GM18507 (cell line): ENCODE measurements at regions not wholly inside any gene's neighbourhood (a gene's known extent, or its start where the extent isn't known, plus 50 kb on each side); places are given as distances from the start of the nearest gene placed in this dataset.
"Not testable (repeated sequence)": the region's sequence is repeated elsewhere in the genome, so short reads cannot be mapped to it uniquely, and the experiment has no call there.

Experiments
- DNase-seq: peaks from one replicate; pipeline ENCODE4 v3.0.0; 2011; ENCODE audit warnings: low read depth; ENCODE audit not compliant: insufficient read length; ENCODE audit errors: extremely low spot score
- FAIRE-seq: peaks from 2 replicates; lab custom pipeline; 2011; peaks lifted over from hg19 to GRCh38; lab: Jason Lieb, UNC

DNA sequence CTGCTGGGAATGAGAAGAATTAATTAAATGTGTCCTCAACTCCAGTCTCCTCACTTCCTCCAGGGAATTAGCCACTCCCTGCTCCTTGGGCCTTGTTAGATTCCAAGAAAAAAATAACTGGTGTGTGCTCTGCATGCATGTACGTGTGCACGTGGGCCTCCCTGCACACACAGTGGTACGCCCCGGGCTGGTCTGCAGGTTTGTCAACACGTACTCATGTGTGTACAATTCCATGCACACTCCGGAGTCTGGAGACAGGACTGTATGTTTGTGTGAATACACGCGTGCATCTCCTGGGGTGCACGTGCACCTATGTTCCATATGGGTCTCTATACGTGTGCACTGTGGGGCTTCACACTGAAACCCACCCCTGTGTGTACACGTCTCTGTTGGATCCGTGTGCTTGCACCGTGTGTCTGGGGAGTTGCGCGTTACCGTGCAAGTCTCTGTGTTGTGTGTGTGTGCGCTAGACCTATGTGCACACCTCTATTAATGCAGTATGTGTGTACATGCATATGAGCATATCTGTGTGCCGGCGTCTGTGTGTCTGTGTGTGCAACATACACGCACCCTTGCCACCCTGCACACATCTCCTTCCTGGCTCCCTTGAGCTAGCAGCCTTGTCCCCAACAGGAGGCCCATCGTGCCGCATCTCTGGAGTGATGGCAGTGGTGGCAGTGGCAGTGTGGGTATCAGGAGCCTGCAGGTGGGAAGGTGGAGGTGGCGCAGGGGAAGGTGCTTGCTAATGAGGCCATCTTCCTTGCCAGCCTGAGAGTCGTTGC is 210.1 kb downstream of the TBC1D2B start:
- FAIRE-seq = no peak
- no peak for DNase-seq

GRCh38 chr15:77866596-77867125 is 210.8 kb downstream of the TBC1D2B start:
- no peak for FAIRE-seq

GRCh38 chr15:77866186-77866585 is 211.3 kb downstream of the TBC1D2B start:
- DNase-seq = no peak
- FAIRE-seq = no peak

More at GRCh38 chr15:77866596-77867125, 210.8 kb downstream of the TBC1D2B start:
- DNase-seq = no peak

GRCh38 chr15:77865701-77866100 is 211.8 kb downstream of the TBC1D2B start:
- DNase-seq = no peak
- FAIRE-seq = no peak

- no peak for FAIRE-seq
These were observed 212.4 kb downstream of the TBC1D2B start for GRCh38 chr15:77865106-77865610.

DNA sequence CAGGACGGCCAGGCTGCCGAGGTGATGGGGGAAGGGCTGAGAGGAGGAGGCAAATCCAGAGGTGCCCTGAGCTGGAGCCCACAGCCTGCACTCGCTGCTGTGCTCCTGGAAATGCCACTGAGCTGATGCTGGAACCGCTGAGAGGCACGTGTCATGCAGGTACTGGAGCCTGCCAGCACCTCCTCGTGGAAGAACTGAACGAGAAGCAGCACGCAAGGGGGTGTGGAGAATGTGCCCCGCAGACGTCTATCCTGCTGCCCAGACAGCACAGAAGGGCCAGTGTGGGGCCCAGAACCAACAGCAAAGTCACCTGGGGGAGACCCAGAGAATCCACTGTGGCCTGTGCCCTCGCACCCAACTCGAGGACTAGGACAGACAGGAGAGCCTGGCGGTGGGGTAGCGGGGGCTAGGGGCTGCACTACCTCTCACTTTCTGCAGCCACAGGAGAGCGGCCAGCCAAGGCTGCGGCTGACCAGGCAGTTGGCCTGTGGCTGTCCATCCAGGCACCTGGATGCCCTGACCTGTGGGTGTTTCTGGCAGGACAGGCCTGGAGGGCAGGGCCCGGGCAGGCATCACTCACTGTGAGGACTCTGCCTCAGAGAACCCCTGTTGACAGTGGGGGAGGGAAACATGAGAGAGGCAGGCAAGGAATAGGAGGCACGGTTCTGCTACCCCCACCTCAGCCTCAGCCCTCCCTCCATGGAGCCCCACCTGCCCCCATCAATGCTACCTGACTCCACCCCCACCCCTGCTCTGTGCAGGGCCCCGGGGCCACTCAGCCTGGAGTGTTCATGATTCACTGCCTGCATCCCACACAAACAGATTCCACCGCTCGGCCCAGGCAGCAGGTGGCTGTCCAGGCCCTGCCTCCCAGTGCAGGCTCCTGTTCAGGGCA is 213.1 kb downstream of the TBC1D2B start:
- no peak for DNase-seq
- FAIRE-seq = no peak

More at GRCh38 chr15:77865106-77865610, 212.4 kb downstream of the TBC1D2B start:
- DNase-seq = no peak

- no peak for DNase-seq
- no peak for FAIRE-seq
These were observed 213.9 kb downstream of the TBC1D2B start for GRCh38 chr15:77863491-77864105.

DNA sequence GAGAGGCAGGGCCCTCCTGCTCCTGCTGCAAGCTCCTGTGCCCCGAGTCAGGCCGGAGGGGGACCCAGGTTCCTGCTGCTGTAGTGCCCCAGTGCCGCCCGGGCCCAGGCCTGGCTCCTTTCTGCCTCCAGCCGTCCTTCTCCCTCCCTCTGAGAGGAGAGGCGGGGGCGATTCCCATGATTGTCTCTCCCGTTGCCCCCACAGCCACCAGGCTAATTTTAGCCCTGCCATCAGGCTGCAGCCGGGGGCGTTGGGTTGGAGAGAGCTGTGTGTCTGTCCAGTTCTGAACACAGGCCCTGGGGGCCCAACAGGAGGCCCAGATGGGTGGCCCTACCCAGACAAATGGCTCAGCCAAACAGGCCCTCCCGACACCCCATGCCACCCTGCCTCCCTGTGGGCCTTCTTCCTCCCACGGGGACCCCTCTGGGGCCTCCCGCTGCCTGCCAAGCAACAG is 214.8 kb downstream of the TBC1D2B start:
- DNase-seq = no peak
- no peak for FAIRE-seq

GRCh38 chr15:77861997-77862635 is 215.4 kb downstream of the TBC1D2B start:
- FAIRE-seq, DNase-seq: not testable (repeated sequence)

DNA sequence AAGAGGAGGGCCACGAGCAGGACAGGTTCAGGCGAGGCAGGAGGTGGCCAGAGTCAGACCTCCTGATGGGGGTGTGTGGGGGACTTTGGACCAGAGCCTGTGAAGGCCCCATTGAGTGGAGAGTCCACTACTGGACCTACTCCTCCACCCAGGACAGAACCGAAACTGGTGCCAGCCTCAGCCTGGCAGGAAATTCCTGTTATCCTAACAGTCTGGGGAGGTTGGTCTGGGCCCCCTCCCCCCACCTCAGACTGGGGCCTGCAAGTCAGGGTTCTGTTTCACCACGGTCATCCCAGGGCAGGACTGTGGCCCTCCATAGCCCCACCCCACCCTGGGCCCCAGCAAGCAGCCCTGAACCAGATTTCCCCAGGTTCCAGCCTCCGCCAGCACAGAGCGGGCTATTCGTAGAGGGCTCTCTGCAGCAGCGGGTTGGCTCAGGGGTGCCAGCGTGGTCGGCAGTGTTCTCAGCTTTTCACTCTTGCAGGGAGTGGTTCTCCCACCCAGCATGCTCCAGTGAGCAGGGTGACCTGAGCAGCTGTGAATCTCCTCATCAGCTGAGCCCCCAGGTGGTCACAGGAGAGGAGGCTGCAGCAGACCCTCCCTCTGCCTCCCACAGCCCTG is 217.3 kb downstream of the TBC1D2B start:
- FAIRE-seq = no peak

GRCh38 chr15:77859491-77860060 is 217.9 kb downstream of the TBC1D2B start:
- DNase-seq (no peak), FAIRE-seq (no peak)

More for the DNA sequence above, 217.3 kb downstream of the TBC1D2B start:
- DNase-seq = no peak

DNA sequence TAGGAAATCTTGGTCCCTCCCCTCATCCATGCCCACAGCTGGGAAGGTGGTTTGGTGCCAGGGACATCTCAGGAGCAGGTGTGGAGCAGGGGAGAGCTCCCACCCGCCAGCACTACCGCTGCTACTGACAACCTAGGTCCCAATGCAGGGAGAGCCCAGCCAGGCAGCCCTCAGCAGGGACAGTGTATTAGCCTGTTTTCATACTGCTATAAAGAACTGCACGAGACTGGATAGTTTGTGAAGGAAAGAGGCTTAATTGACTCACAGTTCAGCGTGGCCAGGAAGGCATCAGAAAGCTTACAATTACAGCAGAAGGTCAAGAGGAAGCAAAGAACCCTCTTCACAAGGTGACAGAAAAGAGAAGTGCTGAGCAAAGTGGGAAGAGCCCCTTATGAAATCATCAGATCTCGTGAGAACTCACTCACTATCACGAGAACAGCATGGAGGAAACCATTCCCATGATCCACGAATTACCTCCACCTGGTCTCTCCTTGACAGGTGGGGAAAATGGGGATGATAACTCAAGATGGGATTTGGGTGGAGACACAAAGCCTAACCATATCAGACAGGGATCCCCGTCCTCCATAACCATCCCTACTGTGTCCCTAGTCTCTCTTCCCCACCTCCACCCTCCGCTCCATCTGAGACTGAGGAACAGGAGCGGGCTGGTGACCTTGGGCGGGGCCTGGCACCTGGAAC is 218.6 kb downstream of the TBC1D2B start:
- FAIRE-seq (peak; percentile 18), DNase-seq (no peak)

GRCh38 chr15:77857419-77857818 is 220.1 kb downstream of the TBC1D2B start:
- FAIRE-seq = no peak
- no peak for DNase-seq

DNA sequence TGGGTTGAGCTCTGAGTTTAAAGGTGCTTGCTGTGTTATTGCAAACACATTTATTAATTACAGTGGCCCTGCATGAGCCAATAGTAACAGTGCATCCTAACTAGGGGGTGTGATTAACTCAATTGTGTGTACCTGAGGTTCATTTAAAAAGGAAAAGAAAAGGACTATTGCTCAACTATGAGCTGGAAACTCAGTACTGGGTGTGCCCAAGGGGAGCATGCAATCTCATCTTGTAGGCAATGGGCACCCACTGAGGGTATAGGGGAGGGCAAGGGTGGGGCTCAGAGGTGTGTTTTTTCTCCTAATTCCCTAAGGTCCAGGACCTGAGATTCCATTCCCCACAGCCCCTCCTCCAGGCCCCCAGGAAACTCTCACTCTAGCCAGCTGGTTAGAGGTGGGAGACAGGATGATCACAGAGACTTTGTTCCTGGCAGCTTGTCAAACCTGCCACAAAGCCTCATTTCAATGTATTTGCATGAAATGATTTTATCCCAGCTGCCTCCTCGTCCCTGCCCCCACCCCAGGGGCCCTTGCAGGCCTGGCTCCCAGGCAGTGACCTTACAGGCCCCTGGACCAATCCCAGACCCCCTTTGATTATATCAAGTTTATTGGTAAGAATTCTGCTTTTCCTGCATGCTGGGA is 220.7 kb downstream of the TBC1D2B start:
- FAIRE-seq (no peak), DNase-seq (no peak)

DNA sequence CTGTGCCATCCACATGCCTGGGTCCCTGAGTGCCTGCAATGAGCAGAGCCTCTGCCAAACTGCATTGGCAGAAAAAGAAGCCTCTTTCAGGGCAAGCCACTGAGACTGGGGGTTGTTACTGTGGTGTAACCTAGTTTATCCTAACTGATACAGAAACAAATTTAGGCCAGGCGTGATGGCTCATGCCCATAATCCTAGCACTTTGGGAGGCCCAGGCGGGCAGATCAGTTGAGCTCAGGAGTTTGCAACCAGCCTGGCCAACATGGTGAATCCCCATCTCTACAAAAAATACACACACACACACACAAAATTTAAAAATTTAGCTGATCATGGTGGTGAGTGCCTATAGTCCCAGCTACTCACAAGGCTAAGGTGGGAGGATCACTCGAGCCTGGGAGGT is 221.6 kb downstream of the TBC1D2B start:
- DNase-seq (no peak), FAIRE-seq (no peak)

DNA sequence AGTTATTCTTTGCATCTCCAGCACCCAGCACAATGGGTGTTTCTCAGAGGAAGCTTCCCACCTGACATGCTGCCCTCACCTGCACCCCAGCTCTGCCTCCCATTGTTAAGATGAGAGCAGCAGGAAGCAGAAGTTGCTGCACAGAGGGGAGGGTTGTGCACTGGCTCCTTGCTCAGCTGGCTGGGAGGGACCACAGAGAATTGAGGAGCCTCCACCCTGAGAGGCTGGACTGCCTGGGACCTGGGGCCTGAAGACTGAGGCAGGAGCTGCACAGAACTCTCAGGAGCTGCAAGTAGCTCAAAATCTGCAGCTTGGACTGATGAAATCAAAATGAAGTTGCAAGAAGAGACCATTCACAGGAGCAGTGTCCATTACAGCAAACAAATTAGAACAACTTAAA is 222.3 kb upstream of the LINGO1 start:
- FAIRE-seq (no peak), DNase-seq (no peak)

- no peak for DNase-seq
- FAIRE-seq = no peak
These were observed 221.2 kb upstream of the LINGO1 start for GRCh38 chr15:77853910-77854309.
